Naive thymus-derived CD8-positive, alpha-beta T cell (primary cell): ENCODE measurements at regions not wholly inside any gene's neighbourhood (a gene's known extent, or its start where the extent isn't known, plus 50 kb on each side); places are given as distances from the start of the nearest gene placed in this dataset.

ENCODE experiments used
- ATAC-seq, 2 donors: fragments of 150-1000 bp; cut with Tn5 transposase in 1 of 2; sonication (Bioruptor Pico), chemical (Tn5 transposase) in 1 of 2; 1 replicate in 1 of 2; 2 replicates in 1 of 2; pipeline ENCODE4 v1.10.0; 2021; ENCODE audit warnings: mild to moderate bottlenecking in 2 of 2, moderate library complexity in 2 of 2
- POLR2A ChIA-PET: fragments of 350-600 bp; sonication (Branson Sonifier 250); formaldehyde crosslinking; loops from one replicate; lab custom pipeline; 2021; ENCODE audit warnings: antibody characterized with exemption; lab: Charles Lee
- DNase-seq, 10 donors: peaks; one replicate each; pipeline versions ENCODE4 v3.0.0 to v3.0.0-alpha.2; 2020 to 2022
- H3K27ac Mint-ChIP-seq, 10 donors: one replicate each; pipeline ENCODE4 v1.8.0; 2020 to 2022; ENCODE audit warnings: mild to moderate bottlenecking in 10 of 10, mixed read lengths in 10 of 10, moderate library complexity in 4 of 10, inconsistent platforms in 1 of 10
- H3K27me3 Mint-ChIP-seq, 5 donors: one replicate each; pipeline ENCODE4 v1.8.0; 2021 to 2022; ENCODE audit warnings: mixed read lengths in 5 of 5
- H3K36me3 Mint-ChIP-seq, 3 donors: one replicate each; pipeline ENCODE4 v1.8.0; 2020 to 2022; ENCODE audit warnings: mixed read lengths in 3 of 3, mild to moderate bottlenecking in 2 of 3, inconsistent platforms in 1 of 3
- H3K4me1 Mint-ChIP-seq, 4 donors: one replicate each; pipeline ENCODE4 v1.8.0; 2021 to 2022; ENCODE audit warnings: mixed read lengths in 4 of 4
- H3K4me3 Mint-ChIP-seq, 10 donors: one replicate each; pipeline ENCODE4 v1.8.0; 2020 to 2022; ENCODE audit warnings: mild to moderate bottlenecking in 10 of 10, mixed read lengths in 10 of 10, moderate library complexity in 6 of 10, inconsistent platforms in 1 of 10
- H3K9me3 Mint-ChIP-seq, 9 donors: one replicate each; pipeline ENCODE4 v1.8.0; 2020 to 2022; ENCODE audit warnings: mixed read lengths in 9 of 9, mild to moderate bottlenecking in 3 of 9, inconsistent platforms in 1 of 9, moderate library complexity in 1 of 9

DNA sequence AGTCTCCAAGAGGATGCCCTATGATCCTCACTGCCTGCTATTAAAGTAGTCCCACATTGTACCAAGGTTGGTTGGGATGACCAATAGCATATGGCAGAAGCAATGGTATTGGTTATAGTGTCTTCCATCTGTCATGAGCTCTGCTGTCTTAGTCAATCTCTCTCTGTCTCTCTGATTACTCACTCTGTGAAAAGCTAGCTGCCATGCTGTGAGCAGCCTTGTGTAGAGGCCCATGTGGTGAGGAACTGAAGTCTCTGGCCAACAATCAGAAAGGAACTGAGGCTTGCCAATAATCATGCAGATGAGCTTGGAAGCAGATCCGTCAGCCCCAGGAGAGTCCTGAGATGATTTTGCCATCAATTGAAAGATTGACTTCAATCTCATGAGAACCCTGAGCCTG lies 60.3 kb upstream of the CFAP161 start:
- no peak overlapping the region for H3K4me3 Mint-ChIP-seq
- ATAC-seq (no peak), DNase-seq (no peak)
- no peaks in the 10 kb centered on the region for H3K36me3 Mint-ChIP-seq
- H3K27ac Mint-ChIP-seq, result no peak overlapping the region
- H3K27me3 Mint-ChIP-seq, result peaks cover 1 to 23% (median 6%) of the 10 kb centered on the region in 5 donors
- POLR2A ChIA-PET, result no interaction called here
- H3K4me1 Mint-ChIP-seq, result peaks cover 0 to 4% (median 0%) of the 10 kb centered on the region in 4 donors
- peaks cover 0 to 9% (median 0%) of the 10 kb centered on the region in 9 donors for H3K9me3 Mint-ChIP-seq

DNA sequence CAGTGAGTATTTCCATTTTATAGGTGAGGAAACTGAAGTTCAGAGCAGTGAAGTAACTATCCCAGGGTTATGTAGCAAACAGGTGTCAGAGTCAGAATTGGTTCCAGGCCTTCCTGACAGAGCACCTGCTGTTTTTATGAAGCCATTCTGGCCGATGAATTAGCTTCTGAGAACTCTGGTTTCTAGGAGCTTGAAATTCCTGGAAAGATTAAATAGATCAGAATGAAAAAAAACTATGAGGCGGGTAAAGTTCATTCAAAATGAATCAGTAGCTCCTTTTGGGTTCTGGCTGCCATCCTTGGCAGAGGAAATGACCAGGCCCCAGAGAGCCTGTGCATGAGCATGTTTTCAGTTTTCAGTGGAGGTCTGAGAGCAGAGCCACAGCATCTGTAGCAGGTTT lies 59.3 kb upstream of the CFAP161 start:
- no peak for DNase-seq
- Mint-ChIP-seq H3K4me3 (no peak overlapping the region), H3K36me3 (no peaks in the 10 kb centered on the region), H3K4me1 (no peaks in the 10 kb centered on the region), H3K27ac (no peak overlapping the region), H3K27me3 (peaks cover 1 to 14% (median 2%) of the 10 kb centered on the region in 5 donors), H3K9me3 (peaks cover 0 to 9% (median 0%) of the 10 kb centered on the region in 9 donors)
- no peak for ATAC-seq
- POLR2A ChIA-PET, result no interaction called here

DNA sequence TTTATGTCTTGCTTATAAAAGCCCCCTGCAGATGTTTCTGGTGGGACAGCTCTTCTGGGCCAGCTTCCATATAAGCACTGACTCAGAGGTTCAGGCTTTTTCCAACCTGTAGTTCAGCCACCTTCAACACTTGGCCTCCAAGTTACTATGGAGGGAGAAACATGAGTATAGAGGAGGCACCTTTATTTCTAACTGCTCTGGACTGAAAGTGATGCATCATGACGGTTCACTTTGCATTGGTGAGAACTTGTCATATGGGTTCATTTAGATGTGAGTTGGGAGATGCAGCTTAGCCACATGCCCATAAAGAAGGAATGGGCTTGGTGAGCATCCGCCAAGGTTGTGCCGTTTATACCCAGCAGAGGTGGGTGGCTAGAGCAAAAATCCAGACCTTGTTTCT lies 58.8 kb upstream of the CFAP161 start:
- POLR2A ChIA-PET, result no interaction called here
- ATAC-seq, result no peak
- no peak overlapping the region for H3K27ac Mint-ChIP-seq

DNA sequence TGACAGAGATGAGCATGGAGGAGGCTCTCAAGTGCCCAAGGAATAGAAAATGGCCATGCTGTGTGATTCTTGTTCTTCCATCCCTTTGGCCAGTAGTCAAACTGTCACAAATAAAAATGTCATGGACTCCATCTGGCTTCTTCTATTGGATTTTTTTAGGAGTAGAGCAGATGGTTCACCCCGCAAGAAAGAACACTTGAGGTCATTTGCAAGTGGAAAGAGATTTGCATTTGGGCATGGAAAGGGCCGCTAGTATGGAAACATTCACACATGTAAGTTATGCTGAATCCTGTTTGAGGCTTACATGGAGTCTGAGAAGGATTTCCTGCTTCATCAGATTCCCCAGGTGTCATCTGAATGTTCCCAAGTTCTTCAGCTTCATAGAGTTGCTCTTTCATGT lies 53.1 kb upstream of the CFAP161 start:
- H3K27ac Mint-ChIP-seq, result no peak overlapping the region
- H3K9me3 Mint-ChIP-seq, result peaks cover 0 to 4% (median 0%) of the 10 kb centered on the region in 9 donors
- no peaks in the 10 kb centered on the region for H3K27me3 Mint-ChIP-seq
- ATAC-seq, result no peak
- H3K4me3 Mint-ChIP-seq, result no peak overlapping the region
- no peaks in the 10 kb centered on the region for H3K4me1 Mint-ChIP-seq
- no peaks in the 10 kb centered on the region for H3K36me3 Mint-ChIP-seq
- no peak for DNase-seq
- POLR2A ChIA-PET, result no interaction called here

More for the DNA sequence above, 58.8 kb upstream of the CFAP161 start:
- Mint-ChIP-seq H3K27me3 (peaks cover 0 to 12% (median 1%) of the 10 kb centered on the region in 5 donors), H3K4me1 (no peaks in the 10 kb centered on the region), H3K4me3 (no peak overlapping the region), H3K36me3 (no peaks in the 10 kb centered on the region), H3K9me3 (peaks cover 0 to 9% (median 0%) of the 10 kb centered on the region in 9 donors)
- no peak for DNase-seq

DNA sequence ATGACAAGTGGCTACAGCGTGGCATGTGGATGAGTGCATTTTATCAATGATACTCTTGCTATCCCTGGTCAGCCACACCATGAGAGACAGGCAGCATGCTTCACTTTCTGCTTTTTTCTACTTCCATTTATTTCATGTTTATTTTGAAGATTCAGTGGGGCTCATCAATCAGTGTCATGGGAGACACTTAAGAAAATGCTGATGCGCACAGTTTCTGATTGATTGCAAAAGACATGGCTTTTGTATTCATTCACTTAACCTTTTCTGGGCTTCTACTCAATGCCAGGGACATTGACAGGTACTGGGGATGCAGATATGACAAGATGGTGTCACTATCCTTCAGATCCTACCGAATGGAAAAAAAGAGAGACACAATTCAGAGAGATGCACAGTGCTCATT lies 50.9 kb upstream of the CFAP161 start:
- Mint-ChIP-seq H3K4me3 (no peak overlapping the region), H3K27ac (no peak overlapping the region), H3K4me1 (no peaks in the 10 kb centered on the region), H3K27me3 (no peaks in the 10 kb centered on the region), H3K9me3 (no peaks in the 10 kb centered on the region), H3K36me3 (no peaks in the 10 kb centered on the region)
- POLR2A ChIA-PET, result no interaction called here
- no peak for DNase-seq
- ATAC-seq, result no peak
